T-helper 1 cell treated with Interleukin-12 subunit alpha and Interleukin-12 subunit beta and Interleukin-4 antibody, amounts not matched to agents 30 μg/mL and 1 μg/mL, for 36 hours (primary cell): ENCODE measurements at regions not wholly inside any gene's neighbourhood (a gene's known extent, or its start where the extent isn't known, plus 50 kb on each side); places are given as distances from the start of the nearest gene placed in this dataset.

ENCODE experiments used
- H3K27ac Mint-ChIP-seq: one replicate; pipeline ENCODE4 v1.8.0; 2021; ENCODE audit warnings: mild to moderate bottlenecking, mixed read lengths
- H3K27me3 Mint-ChIP-seq: one replicate; pipeline ENCODE4 v1.8.0; 2021; ENCODE audit warnings: low read depth, mixed read lengths
- H3K36me3 Mint-ChIP-seq: one replicate; pipeline ENCODE4 v1.8.0; 2021; ENCODE audit warnings: low read depth, mixed read lengths
- H3K4me1 Mint-ChIP-seq: one replicate; pipeline ENCODE4 v1.8.0; 2021; ENCODE audit warnings: low read depth, mixed read lengths
- H3K4me3 Mint-ChIP-seq: one replicate; pipeline ENCODE4 v1.8.0; 2021; ENCODE audit warnings: mild to moderate bottlenecking, moderate library complexity, mixed read lengths
- H3K9me3 Mint-ChIP-seq: one replicate; pipeline ENCODE4 v1.8.0; 2021; ENCODE audit warnings: mixed read lengths

- peaks cover 17% of the 10 kb centered on the region for H3K27me3 Mint-ChIP-seq
- no peaks in the 10 kb centered on the region for H3K36me3 Mint-ChIP-seq
- no peaks in the 10 kb centered on the region for H3K4me1 Mint-ChIP-seq
- H3K9me3 Mint-ChIP-seq: no peaks in the 10 kb centered on the region
- H3K4me3 Mint-ChIP-seq: no peak overlapping the region
- no peak overlapping the region for H3K27ac Mint-ChIP-seq
Measured at GRCh38 chr2:176747928-176748327, 464.7 kb upstream of the HNRNPA3 start.

DNA sequence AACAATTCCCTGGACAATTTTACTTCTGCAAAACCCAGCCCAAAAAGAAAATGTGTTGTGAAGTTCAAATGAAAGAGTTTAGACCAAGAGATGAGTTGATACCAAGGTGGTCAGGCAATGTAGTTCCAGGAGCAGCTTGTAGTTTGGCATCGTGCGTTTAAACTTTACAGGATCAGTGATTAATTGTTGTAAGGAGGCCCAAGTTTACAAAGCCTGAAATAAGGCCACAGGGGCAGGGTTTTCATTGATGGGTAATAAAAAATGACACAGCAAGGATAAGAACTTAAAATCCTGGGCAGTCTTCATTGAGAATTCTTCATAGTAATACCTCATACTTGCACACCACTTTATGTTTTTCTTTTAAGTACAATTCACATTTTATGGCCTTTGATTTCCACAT lies 463.9 kb upstream of the HNRNPA3 start:
- Mint-ChIP-seq H3K4me1 (no peaks in the 10 kb centered on the region), H3K36me3 (no peaks in the 10 kb centered on the region), H3K27me3 (peaks cover 17% of the 10 kb centered on the region), H3K27ac (no peak overlapping the region), H3K9me3 (no peaks in the 10 kb centered on the region), H3K4me3 (no peak overlapping the region)

DNA sequence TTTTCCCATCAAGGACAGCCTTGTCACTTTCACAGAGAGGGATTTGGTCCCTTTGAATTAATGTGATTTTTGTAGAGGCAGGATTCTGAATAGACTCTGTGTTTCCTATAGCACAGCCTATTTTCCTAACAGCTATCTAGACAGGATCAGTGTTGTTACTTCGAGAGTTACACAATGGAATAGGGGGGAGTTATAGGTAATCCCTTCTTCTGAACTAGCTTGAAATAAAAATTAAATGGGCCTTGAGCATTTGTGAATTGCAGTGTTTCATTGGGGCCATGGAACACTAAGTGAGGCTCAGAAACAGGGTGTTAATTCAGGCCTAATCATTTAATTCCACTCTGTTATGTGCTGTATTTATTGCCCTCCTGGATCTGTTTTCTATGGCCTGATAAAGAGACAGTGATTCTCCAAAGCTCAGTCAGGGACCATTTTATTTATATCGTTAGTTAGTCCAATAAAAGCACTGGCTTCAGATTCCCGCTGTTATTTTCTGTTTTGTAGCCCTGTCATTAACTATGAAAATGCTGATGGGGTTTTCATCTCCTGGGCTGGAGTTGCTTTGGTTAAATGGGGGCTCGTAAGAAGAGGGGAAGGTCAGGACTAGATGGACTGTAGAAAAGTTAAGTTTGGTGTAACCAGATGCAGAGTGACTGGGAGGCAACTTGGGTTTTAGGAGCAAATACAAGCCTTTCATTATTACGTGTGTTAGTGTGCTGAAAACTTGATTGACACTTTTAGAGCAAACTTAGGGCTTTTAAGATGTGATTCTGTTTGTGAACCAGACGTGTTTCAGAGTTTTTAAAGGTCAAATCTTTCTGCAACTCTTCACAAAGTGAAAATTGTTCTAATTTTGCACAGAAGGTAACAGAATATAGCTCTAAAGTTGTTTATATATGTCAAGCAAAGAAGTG lies 461.0 kb upstream of the HNRNPA3 start:
- H3K9me3 Mint-ChIP-seq: no peaks in the 10 kb centered on the region
- peaks cover 20% of the 10 kb centered on the region for H3K27me3 Mint-ChIP-seq
- no peaks in the 10 kb centered on the region for H3K36me3 Mint-ChIP-seq
- no peak overlapping the region for H3K27ac Mint-ChIP-seq
- no peaks in the 10 kb centered on the region for H3K4me1 Mint-ChIP-seq
- H3K4me3 Mint-ChIP-seq: no peak overlapping the region

DNA sequence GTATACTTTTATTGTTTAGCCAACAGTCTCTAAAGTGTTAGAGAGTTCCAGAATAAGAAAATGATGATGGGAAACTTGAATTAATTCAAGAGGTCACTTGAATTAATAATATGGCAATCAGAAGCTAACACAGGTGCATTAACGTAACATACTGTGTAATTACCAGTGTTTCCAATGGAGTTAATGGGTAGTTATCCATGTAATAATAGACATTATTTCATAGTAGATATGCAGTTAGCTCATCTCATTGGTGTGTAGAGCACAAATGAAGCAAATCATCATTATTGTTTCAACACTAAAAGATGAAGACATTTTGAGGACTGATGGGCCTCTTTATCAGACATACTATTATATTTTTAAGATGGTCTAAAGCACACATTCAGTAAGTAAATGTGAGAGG lies 460.3 kb upstream of the HNRNPA3 start:
- Mint-ChIP-seq H3K36me3 (no peaks in the 10 kb centered on the region), H3K9me3 (no peaks in the 10 kb centered on the region), H3K27ac (no peak overlapping the region), H3K4me1 (no peaks in the 10 kb centered on the region), H3K4me3 (no peak overlapping the region), H3K27me3 (peaks cover 20% of the 10 kb centered on the region)

GRCh38 chr2:176753205-176753604 lies 459.4 kb upstream of the HNRNPA3 start:
- Mint-ChIP-seq H3K9me3 (no peaks in the 10 kb centered on the region), H3K36me3 (no peaks in the 10 kb centered on the region), H3K4me1 (no peaks in the 10 kb centered on the region), H3K27me3 (peaks cover 29% of the 10 kb centered on the region), H3K27ac (no peak overlapping the region), H3K4me3 (no peak overlapping the region)

DNA sequence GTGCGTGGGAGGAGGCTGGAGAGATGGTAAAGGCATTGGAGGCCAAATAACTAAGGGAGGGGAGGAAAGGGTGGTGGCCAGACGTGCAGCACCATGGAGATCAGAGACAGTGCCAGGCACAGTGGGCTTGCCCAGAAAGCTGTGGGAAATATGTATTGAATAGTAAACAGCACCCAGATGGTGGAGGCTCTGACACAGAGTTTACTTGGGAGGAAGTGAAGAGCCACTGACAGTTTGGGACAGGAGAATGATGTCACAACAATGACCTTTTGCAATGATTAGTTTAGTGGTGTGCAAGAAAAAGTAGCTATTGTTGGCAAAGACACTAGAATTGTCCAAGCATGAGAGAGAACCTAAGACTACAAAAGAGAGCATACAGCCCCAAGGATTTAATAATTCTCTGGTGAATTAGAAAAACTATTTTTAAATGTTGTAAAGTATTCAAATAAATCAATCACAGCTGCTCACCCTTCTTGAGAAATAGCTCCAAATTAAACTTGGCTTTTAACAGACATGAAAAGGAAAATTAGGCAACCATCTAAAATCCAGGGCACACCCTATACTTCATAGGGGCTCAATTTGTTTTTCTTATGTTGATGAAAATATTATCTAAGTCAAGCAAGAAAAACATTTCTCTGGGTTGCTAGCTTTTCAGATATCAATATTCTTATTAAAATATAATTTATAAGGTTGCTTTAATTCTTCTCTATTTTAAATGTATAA lies 458.7 kb upstream of the HNRNPA3 start:
- H3K27ac Mint-ChIP-seq: no peak overlapping the region
- H3K4me1 Mint-ChIP-seq: no peaks in the 10 kb centered on the region
- peaks cover 25% of the 10 kb centered on the region for H3K27me3 Mint-ChIP-seq
- no peaks in the 10 kb centered on the region for H3K9me3 Mint-ChIP-seq
- H3K36me3 Mint-ChIP-seq: no peaks in the 10 kb centered on the region
- no peak overlapping the region for H3K4me3 Mint-ChIP-seq

DNA sequence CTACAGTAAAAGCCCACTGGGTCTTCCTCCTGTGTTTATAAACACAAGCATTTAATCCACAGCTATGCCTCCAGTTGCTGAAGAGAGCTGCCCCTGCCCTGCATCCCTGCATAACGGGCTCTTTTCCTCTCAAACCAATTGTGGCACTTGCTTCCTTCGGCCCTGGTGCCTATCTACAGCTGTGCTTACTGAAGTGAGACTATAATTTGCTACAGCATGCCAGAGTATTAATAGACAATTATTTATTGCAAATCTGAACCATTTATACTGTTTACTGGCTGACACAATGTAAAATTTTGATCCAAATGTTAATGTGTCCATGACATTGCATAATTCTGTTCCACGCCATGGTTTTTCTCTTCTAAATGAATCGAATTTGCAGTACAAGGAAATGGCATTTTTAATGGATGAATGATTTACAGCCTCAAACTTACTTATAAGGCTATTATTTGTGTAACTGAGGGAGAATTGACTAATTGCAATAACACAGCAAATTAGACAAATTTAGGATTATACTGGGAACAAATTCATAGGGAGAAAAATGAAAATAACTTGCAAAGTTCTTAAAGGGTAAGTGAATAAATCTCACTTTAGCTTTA lies 457.0 kb upstream of the HNRNPA3 start:
- Mint-ChIP-seq H3K27me3 (peaks cover 21% of the 10 kb centered on the region), H3K36me3 (no peaks in the 10 kb centered on the region), H3K27ac (no peak overlapping the region), H3K4me3 (no peak overlapping the region), H3K4me1 (no peaks in the 10 kb centered on the region), H3K9me3 (no peaks in the 10 kb centered on the region)

GRCh38 chr2:176758426-176758825 lies 454.2 kb upstream of the HNRNPA3 start:
- no peaks in the 10 kb centered on the region for H3K36me3 Mint-ChIP-seq
- no peak overlapping the region for H3K27ac Mint-ChIP-seq
- H3K9me3 Mint-ChIP-seq: no peaks in the 10 kb centered on the region
- no peak overlapping the region for H3K4me3 Mint-ChIP-seq
- H3K4me1 Mint-ChIP-seq: no peaks in the 10 kb centered on the region
- H3K27me3 Mint-ChIP-seq: peaks cover 32% of the 10 kb centered on the region

- H3K27ac Mint-ChIP-seq: no peak overlapping the region
- H3K36me3 Mint-ChIP-seq: no peaks in the 10 kb centered on the region
Measured at GRCh38 chr2:176760439-176760838, 452.2 kb upstream of the HNRNPA3 start.

GRCh38 chr2:176763130-176763529 lies 449.5 kb upstream of the HNRNPA3 start:
- Mint-ChIP-seq H3K4me1 (no peaks in the 10 kb centered on the region), H3K36me3 (no peaks in the 10 kb centered on the region), H3K9me3 (no peaks in the 10 kb centered on the region), H3K27me3 (peaks cover 15% of the 10 kb centered on the region), H3K27ac (no peak overlapping the region), H3K4me3 (no peak overlapping the region)

More at GRCh38 chr2:176760439-176760838, 452.2 kb upstream of the HNRNPA3 start:
- Mint-ChIP-seq H3K4me1 (no peaks in the 10 kb centered on the region), H3K4me3 (no peak overlapping the region), H3K27me3 (peaks cover 29% of the 10 kb centered on the region), H3K9me3 (no peaks in the 10 kb centered on the region)

GRCh38 chr2:176763851-176764404 lies 448.7 kb upstream of the HNRNPA3 start:
- Mint-ChIP-seq H3K4me3 (no peak overlapping the region), H3K36me3 (no peaks in the 10 kb centered on the region), H3K27me3 (peaks cover 17% of the 10 kb centered on the region), H3K27ac (no peak overlapping the region), H3K9me3 (no peaks in the 10 kb centered on the region), H3K4me1 (no peaks in the 10 kb centered on the region)

- Mint-ChIP-seq H3K9me3 (no peaks in the 10 kb centered on the region), H3K4me1 (no peaks in the 10 kb centered on the region), H3K27me3 (peaks cover 19% of the 10 kb centered on the region), H3K36me3 (no peaks in the 10 kb centered on the region), H3K4me3 (no peak overlapping the region), H3K27ac (no peak overlapping the region)
Measured at GRCh38 chr2:176764921-176765320, 447.7 kb upstream of the HNRNPA3 start.

- Mint-ChIP-seq H3K4me3 (no peak overlapping the region), H3K36me3 (no peaks in the 10 kb centered on the region), H3K27me3 (peaks cover 17% of the 10 kb centered on the region), H3K27ac (no peak overlapping the region), H3K9me3 (no peaks in the 10 kb centered on the region), H3K4me1 (no peaks in the 10 kb centered on the region)
Measured at GRCh38 chr2:176766005-176766404, 446.6 kb upstream of the HNRNPA3 start.

DNA sequence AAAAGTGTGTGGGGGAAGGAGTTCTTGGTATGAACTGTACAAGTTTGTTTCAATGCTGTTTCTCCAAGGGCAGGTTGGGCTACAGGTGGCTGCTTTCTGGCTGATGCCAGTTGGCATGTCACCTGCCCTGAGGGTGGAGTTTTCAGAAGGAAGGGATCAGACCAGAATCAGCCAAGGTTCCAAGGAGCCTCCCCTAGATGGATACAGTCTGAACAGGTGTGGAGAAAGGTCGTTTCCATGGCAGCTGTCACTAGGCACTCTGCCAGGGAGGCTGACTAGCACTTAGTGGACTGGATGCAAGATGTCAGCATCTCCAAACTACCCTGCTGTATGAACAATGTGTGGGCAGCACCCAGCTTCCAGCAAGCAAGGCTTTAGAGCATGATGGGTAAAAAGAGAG lies 444.4 kb upstream of the HNRNPA3 start:
- Mint-ChIP-seq H3K4me1 (no peaks in the 10 kb centered on the region), H3K36me3 (no peaks in the 10 kb centered on the region), H3K27me3 (peaks cover 10% of the 10 kb centered on the region), H3K27ac (no peak overlapping the region), H3K4me3 (no peak overlapping the region), H3K9me3 (peaks cover 2% of the 10 kb centered on the region)
